Fibroblast of lung (primary cell): ENCODE measurements at regions not wholly inside any gene's neighbourhood (a gene's known extent, or its start where the extent isn't known, plus 50 kb on each side); places are given as distances from the start of the nearest gene placed in this dataset.

Experiments
- DNase-seq, 2 donors: peaks; one replicate each; pipeline versions ENCODE4 v3.0.0 to v3.0.0-alpha.2; 2010; ENCODE audit warnings: low read depth in 2 of 2
- H2AFZ ChIP-seq: 2 replicates; pipeline ENCODE4 v1.5.1; 2012; ENCODE audit warnings: low read length, control low read depth, inconsistent platforms
- H3K27ac ChIP-seq: 2 replicates; pipeline ENCODE4 v1.5.1; 2011; ENCODE audit warnings: low read length, control low read depth; ENCODE audit not compliant: insufficient read depth
- H3K27me3 ChIP-seq: 2 replicates; pipeline ENCODE4 v1.5.1; 2011; ENCODE audit warnings: mild to moderate bottlenecking, low read length; ENCODE audit not compliant: control insufficient read depth, insufficient read depth
- H3K36me3 ChIP-seq: 2 replicates; pipeline ENCODE4 v1.5.1; 2011; ENCODE audit warnings: low read length; ENCODE audit not compliant: control insufficient read depth, insufficient read depth
- H3K4me1 ChIP-seq: 2 replicates; pipeline ENCODE4 v1.5.1; 2011; ENCODE audit warnings: low read length; ENCODE audit not compliant: control insufficient read depth, insufficient read depth; ENCODE audit errors: extremely low read depth
- H3K4me2 ChIP-seq: 2 replicates; pipeline ENCODE4 v1.5.1; 2011; ENCODE audit warnings: low read length, control low read depth; ENCODE audit not compliant: insufficient read depth; ENCODE audit errors: extremely low read depth
- H3K4me3 ChIP-seq, 4 experiments: fragments of 200-600 bp in 1 of 4; sonication (generic) in 1 of 4; replicated peaks in 1 of 4; 2 replicates each; pipeline ENCODE4 v1.5.1; 2011 to 2016; ENCODE audit warnings: low read length in 4 of 4, low read depth in 3 of 4, mild to moderate bottlenecking in 3 of 4, control low read depth in 2 of 4, inconsistent platforms in 1 of 4, mixed read lengths in 1 of 4; ENCODE audit not compliant: insufficient read depth in 1 of 4; ENCODE audit errors: control extremely low read depth in 1 of 4
- H3K79me2 ChIP-seq: 2 replicates; pipeline ENCODE4 v1.5.1; 2012; ENCODE audit warnings: mild to moderate bottlenecking, low read length, inconsistent platforms; ENCODE audit not compliant: control insufficient read depth, insufficient read depth
- H3K9ac ChIP-seq: 2 replicates; pipeline ENCODE4 v1.5.1; 2011; ENCODE audit warnings: mild to moderate bottlenecking, low read length, control low read depth; ENCODE audit not compliant: insufficient read depth
- H3K9me3 ChIP-seq: 2 replicates; pipeline ENCODE4 v1.5.1; 2012; ENCODE audit warnings: low read depth, low read length; ENCODE audit not compliant: control insufficient read depth, insufficient read depth
- H4K20me1 ChIP-seq: 2 replicates; pipeline ENCODE4 v1.5.1; 2011; ENCODE audit warnings: low read length; ENCODE audit not compliant: control insufficient read depth, insufficient read depth; ENCODE audit errors: extremely low read depth
- EZH2 ChIP-seq: IDR thresholded peaks from 2 replicates; pipeline ENCODE4 v1.5.1; 2012; ENCODE audit warnings: low read length, control low read depth, mild to moderate bottlenecking; ENCODE audit errors: missing control alignments
- TF ChIP-seq, protein P1 (sequence below), 2 donors: IDR thresholded peaks in 1 of 2; conservative IDR thresholded peaks in 1 of 2; 1 replicate in 1 of 2; 2 replicates in 1 of 2; pipeline ENCODE4 v1.5.1; 2011 to 2012; ENCODE audit warnings: low read length in 2 of 2, control low read depth in 1 of 2, inconsistent platforms in 1 of 2, low read depth in 1 of 2, mild to moderate bottlenecking in 1 of 2

DNA sequence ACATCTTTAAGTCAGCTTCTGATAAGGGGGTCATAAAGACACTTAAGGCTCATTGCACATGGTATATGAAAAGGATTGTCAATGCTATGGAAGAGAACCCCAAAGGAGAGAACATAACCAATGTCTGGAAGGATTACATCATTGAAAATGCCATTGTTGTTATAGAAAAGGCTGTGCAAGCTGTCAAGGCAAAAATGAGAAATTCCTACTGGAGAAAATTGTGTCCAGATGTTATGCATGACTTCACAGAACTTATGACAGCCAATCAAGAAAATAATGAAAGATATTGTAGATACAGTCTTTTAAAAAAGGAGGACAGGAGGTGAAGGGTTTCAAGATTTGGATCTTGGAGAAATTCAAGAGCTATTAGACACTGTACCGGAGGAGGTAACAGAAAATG lies 96.3 kb upstream of the MBNL1 start:
- no peaks in the 10 kb centered on the region for H4K20me1 ChIP-seq
- H2AFZ ChIP-seq: no peak overlapping the region
- peaks cover 9% of the 10 kb centered on the region for H3K4me1 ChIP-seq
- no peaks in the 10 kb centered on the region for H3K27me3 ChIP-seq
- no peaks in the 10 kb centered on the region for H3K36me3 ChIP-seq
- no peak overlapping the region for H3K4me2 ChIP-seq
- no peak overlapping the region for H3K27ac ChIP-seq
- DNase-seq: peak in 1 of 2 donors; percentile 61
- no peak overlapping the region for H3K9ac ChIP-seq
- no peaks in the 10 kb centered on the region for H3K9me3 ChIP-seq
- no peaks in the 10 kb centered on the region for H3K79me2 ChIP-seq
- no peak overlapping the region for H3K4me3 ChIP-seq
- TF ChIP-seq, protein P1, sequence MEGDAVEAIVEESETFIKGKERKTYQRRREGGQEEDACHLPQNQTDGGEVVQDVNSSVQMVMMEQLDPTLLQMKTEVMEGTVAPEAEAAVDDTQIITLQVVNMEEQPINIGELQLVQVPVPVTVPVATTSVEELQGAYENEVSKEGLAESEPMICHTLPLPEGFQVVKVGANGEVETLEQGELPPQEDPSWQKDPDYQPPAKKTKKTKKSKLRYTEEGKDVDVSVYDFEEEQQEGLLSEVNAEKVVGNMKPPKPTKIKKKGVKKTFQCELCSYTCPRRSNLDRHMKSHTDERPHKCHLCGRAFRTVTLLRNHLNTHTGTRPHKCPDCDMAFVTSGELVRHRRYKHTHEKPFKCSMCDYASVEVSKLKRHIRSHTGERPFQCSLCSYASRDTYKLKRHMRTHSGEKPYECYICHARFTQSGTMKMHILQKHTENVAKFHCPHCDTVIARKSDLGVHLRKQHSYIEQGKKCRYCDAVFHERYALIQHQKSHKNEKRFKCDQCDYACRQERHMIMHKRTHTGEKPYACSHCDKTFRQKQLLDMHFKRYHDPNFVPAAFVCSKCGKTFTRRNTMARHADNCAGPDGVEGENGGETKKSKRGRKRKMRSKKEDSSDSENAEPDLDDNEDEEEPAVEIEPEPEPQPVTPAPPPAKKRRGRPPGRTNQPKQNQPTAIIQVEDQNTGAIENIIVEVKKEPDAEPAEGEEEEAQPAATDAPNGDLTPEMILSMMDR (conservative IDR thresholded peaks at IDR 0.05 in 1 of 2, IDR thresholded peaks at IDR 0.05 in 1 of 2; ENCODE audit: low read depth in 1 of 2, low read length in 2 of 2): no peak
- TF ChIP-seq EZH2: no peak

DNA sequence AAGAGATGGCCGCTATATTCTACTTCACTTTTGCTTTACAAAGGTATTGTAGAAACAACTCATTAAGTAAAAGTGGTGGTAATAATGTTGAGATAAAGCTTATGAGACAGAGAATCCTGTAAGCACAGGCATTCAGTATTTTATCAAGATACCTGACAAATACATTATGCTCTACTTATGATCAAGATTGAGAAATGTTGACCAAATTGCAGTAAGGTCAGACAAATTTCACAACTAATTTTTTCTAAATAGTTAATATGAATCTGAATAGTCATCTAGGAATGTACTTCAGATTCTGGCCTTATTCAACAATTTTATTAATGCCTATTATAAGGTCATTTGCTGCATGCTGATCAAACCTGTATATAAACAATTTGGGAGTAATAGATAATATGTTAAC lies 95.1 kb upstream of the MBNL1 start:
- no peaks in the 10 kb centered on the region for H3K27me3 ChIP-seq
- no peak overlapping the region for H3K9ac ChIP-seq
- no peaks in the 10 kb centered on the region for H3K79me2 ChIP-seq
- TF ChIP-seq EZH2: no peak
- TF ChIP-seq, protein P1 (conservative IDR thresholded peaks at IDR 0.05 in 1 of 2, IDR thresholded peaks at IDR 0.05 in 1 of 2; ENCODE audit: low read depth in 1 of 2, low read length in 2 of 2): no peak
- DNase-seq: no peak
- H3K4me1 ChIP-seq: peaks cover 9% of the 10 kb centered on the region
- H3K27ac ChIP-seq: no peak overlapping the region
- H2AFZ ChIP-seq: no peak overlapping the region
- H3K4me2 ChIP-seq: no peak overlapping the region
- H3K4me3 ChIP-seq: no peak overlapping the region
- no peaks in the 10 kb centered on the region for H3K36me3 ChIP-seq
- no peaks in the 10 kb centered on the region for H4K20me1 ChIP-seq
- H3K9me3 ChIP-seq: no peaks in the 10 kb centered on the region

DNA sequence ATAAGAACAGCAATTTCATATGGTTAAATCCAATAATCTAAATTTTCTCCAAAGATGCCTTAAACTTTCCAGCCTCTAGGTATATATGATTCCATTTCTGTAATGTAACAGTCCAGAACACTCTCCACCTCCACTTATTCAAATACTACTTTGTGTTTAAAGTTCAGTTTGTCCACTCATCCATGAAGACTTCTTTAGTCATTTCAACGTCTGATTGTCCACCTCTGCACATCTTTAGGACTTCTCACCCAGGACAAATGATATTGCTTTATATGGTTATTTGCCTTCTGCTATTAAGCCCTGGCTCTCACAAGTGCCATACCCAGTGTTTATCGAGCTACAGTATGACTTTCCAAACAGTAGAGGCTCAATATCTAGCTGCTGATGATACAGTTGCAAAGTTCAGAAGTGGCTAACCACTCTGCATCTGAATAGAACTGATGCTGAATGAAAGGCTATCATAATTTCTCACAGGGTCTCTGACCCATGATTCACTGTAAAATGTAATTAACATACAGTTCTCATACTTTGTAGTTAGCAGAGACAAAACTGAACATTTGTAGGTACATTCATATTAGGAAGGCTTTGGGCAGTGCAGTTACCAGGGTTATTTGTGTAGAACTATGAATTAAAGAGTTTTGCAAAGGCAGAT lies 93.7 kb upstream of the MBNL1 start:
- no peak overlapping the region for H2AFZ ChIP-seq
- H3K27me3 ChIP-seq: no peaks in the 10 kb centered on the region
- no peaks in the 10 kb centered on the region for H3K36me3 ChIP-seq
- no peaks in the 10 kb centered on the region for H4K20me1 ChIP-seq
- H3K27ac ChIP-seq: peak overlapping the region; percentile 17
- no peaks in the 10 kb centered on the region for H3K9me3 ChIP-seq
- DNase-seq: peak in 1 of 2 donors; percentile 52
- H3K79me2 ChIP-seq: no peaks in the 10 kb centered on the region
- TF ChIP-seq, protein P1 (conservative IDR thresholded peaks at IDR 0.05 in 1 of 2, IDR thresholded peaks at IDR 0.05 in 1 of 2; ENCODE audit: low read depth in 1 of 2, low read length in 2 of 2): no peak
- TF ChIP-seq EZH2: no peak
- peaks cover 9% of the 10 kb centered on the region for H3K4me1 ChIP-seq
- no peak overlapping the region for H3K9ac ChIP-seq
- H3K4me3 ChIP-seq: no peak overlapping the region
- peak overlapping the region; percentile 61 for H3K4me2 ChIP-seq
